ENCODE measurements at regions not wholly inside any gene's neighbourhood (a gene's known extent, or its start where the extent isn't known, plus 50 kb on each side); places are given as distances from the start of the nearest gene placed in this dataset.

GRCh38 chr4:101593666-101594065, 196.9 kb upstream of the BANK1 start:
- no peaks in the 10 kb centered on the region for H3K36me3 Mint-ChIP-seq (ENCODE audit: low read depth)
- no peak for DNase-seq
- H3K27me3 Mint-ChIP-seq (ENCODE audit: insufficient read depth): no peaks in the 10 kb centered on the region
- no peak overlapping the region for H3K4me3 Mint-ChIP-seq
- H3K4me1 Mint-ChIP-seq (ENCODE audit: low read depth): no peaks in the 10 kb centered on the region
- H3K27ac Mint-ChIP-seq: no peak overlapping the region
- H3K9me3 Mint-ChIP-seq: no peaks in the 10 kb centered on the region
- no peak for TF ChIP-seq CTCF (IDR thresholded peaks at IDR 0.05)

GRCh38 chr4:101584306-101584705, 206.2 kb upstream of the BANK1 start:
- TF ChIP-seq CTCF (IDR thresholded peaks at IDR 0.05): no peak
- DNase-seq: no peak
- H3K27me3 Mint-ChIP-seq (ENCODE audit: insufficient read depth): peaks cover 1% of the 10 kb centered on the region

GRCh38 chr4:101563126-101563525, 215.8 kb upstream of the PPP3CA start:
- Mint-ChIP-seq H3K9me3 (no peaks in the 10 kb centered on the region; the same call in 1 of the 2 replicates), H3K4me3 (no peak overlapping the region), H3K4me1 (ENCODE audit: low read depth) (no peaks in the 10 kb centered on the region), H3K36me3 (ENCODE audit: low read depth) (no peaks in the 10 kb centered on the region), H3K27me3 (ENCODE audit: insufficient read depth) (no peaks in the 10 kb centered on the region), H3K27ac (no peak overlapping the region)
- DNase-seq: no peak
- TF ChIP-seq CTCF (IDR thresholded peaks at IDR 0.05): no peak

More at GRCh38 chr4:101584306-101584705, 206.2 kb upstream of the BANK1 start:
- Mint-ChIP-seq H3K4me1 (ENCODE audit: low read depth) (no peaks in the 10 kb centered on the region), H3K27ac (no peak overlapping the region), H3K36me3 (ENCODE audit: low read depth) (no peaks in the 10 kb centered on the region; the same call in 1 of the 2 replicates), H3K9me3 (peaks cover 20% of the 10 kb centered on the region), H3K4me3 (no peak overlapping the region)

GRCh38 chr4:101556842-101557241, 209.5 kb upstream of the PPP3CA start:
- no peak for TF ChIP-seq CTCF (IDR thresholded peaks at IDR 0.05)
- Mint-ChIP-seq H3K27ac (no peak overlapping the region), H3K27me3 (ENCODE audit: insufficient read depth) (peaks cover 1% of the 10 kb centered on the region; the same call in 1 of the 2 replicates), H3K4me3 (no peak overlapping the region), H3K9me3 (peaks cover 9% of the 10 kb centered on the region; the same call in 1 of the 2 replicates), H3K4me1 (ENCODE audit: low read depth) (no peaks in the 10 kb centered on the region), H3K36me3 (ENCODE audit: low read depth) (no peaks in the 10 kb centered on the region)
- no peak for DNase-seq

- H3K4me1 Mint-ChIP-seq (ENCODE audit: low read depth): no peaks in the 10 kb centered on the region
- no peaks in the 10 kb centered on the region for H3K36me3 Mint-ChIP-seq (ENCODE audit: low read depth)
- no peak for DNase-seq
- no peak overlapping the region for H3K27ac Mint-ChIP-seq
- H3K4me3 Mint-ChIP-seq: no peak overlapping the region
- H3K9me3 Mint-ChIP-seq: peaks cover 9% of the 10 kb centered on the region; the same call in 1 of the 2 replicates
- H3K27me3 Mint-ChIP-seq (ENCODE audit: insufficient read depth): peaks cover 4% of the 10 kb centered on the region; the same call in 1 of the 2 replicates
- TF ChIP-seq CTCF (IDR thresholded peaks at IDR 0.05): no peak
Observed at GRCh38 chr4:101555341-101555880, 208.1 kb upstream of the PPP3CA start.

All from HFFc6 (cell line).